Caco-2 (cell line): ENCODE measurements at regions not wholly inside any gene's neighbourhood (a gene's known extent, or its start where the extent isn't known, plus 50 kb on each side); places are given as distances from the start of the nearest gene placed in this dataset.

Experiments
- BruUV-seq: library from RNA; stranded (reverse); fragments of 400-500 nt; replicated peaks from 2 replicates; lab custom pipeline; 2021; lab: Mats Ljungman, UMichigan
- CTCF ChIA-PET: fragments of 300-600 bp; sonication (Branson Sonifier 250); formaldehyde crosslinking; loops from one replicate; lab custom pipeline; 2022; ENCODE audit warnings: antibody characterized with exemption; lab: Charles Lee
- POLR2A ChIA-PET: fragments of 300-600 bp; sonication (Branson Sonifier 250); formaldehyde crosslinking; loops from one replicate; lab custom pipeline; 2022; ENCODE audit warnings: antibody characterized with exemption; lab: Charles Lee
- DNase-seq, 2 experiments: peaks; one replicate each; pipeline versions ENCODE4 v3.0.0 to v3.0.0-alpha.2; 2020 to 2022
- H3K27me3 ChIP-seq: replicated peaks from 2 replicates; pipeline ENCODE4 v1.6.0; 2011; ENCODE audit warnings: low read length; ENCODE audit not compliant: control insufficient read depth, insufficient read depth
- H3K36me3 ChIP-seq: 2 replicates; pipeline ENCODE4 v1.5.1; 2011; ENCODE audit warnings: low read length; ENCODE audit not compliant: control insufficient read depth, insufficient read depth
- H3K4me1 ChIP-seq: fragments of 250-450 bp; sonication (Bioruptor Pico); 2 replicates; pipeline ENCODE4 v1.5.1; 2020; ENCODE audit warnings: mild to moderate bottlenecking
- H3K4me3 ChIP-seq: 2 replicates; pipeline ENCODE4 v1.5.1; 2011; ENCODE audit warnings: low read depth, mild to moderate bottlenecking, control low read depth, low read length
- H3K9me3 ChIP-seq: fragments of 250-450 bp; sonication (Bioruptor Pico); 2 replicates; pipeline ENCODE4 v1.5.1; 2020; ENCODE audit warnings: mild to moderate bottlenecking, moderate library complexity
- H3K27ac Mint-ChIP-seq: one replicate; pipeline ENCODE4 v1.8.0; 2022; ENCODE audit warnings: mixed read lengths; ENCODE audit not compliant: unreplicated experiment
- H3K27me3 Mint-ChIP-seq: one replicate; pipeline ENCODE4 v1.8.0; 2022; ENCODE audit warnings: mixed read lengths; ENCODE audit not compliant: insufficient read depth, unreplicated experiment
- H3K36me3 Mint-ChIP-seq: one replicate; pipeline ENCODE4 v1.8.0; 2022; ENCODE audit warnings: mild to moderate bottlenecking, mixed read lengths; ENCODE audit not compliant: insufficient read depth, unreplicated experiment
- H3K4me1 Mint-ChIP-seq: one replicate; pipeline ENCODE4 v1.8.0; 2022; ENCODE audit warnings: low read depth, mixed read lengths; ENCODE audit not compliant: unreplicated experiment
- H3K4me3 Mint-ChIP-seq: one replicate; pipeline ENCODE4 v1.8.0; 2022; ENCODE audit warnings: mild to moderate bottlenecking, moderate library complexity, mixed read lengths; ENCODE audit not compliant: unreplicated experiment
- H3K9me3 Mint-ChIP-seq: one replicate; pipeline ENCODE4 v1.8.0; 2022; ENCODE audit warnings: mixed read lengths; ENCODE audit not compliant: unreplicated experiment
- intact Hi-C: fragments of 100-400 bp; cut with micrococcal nuclease; formaldehyde crosslinking; loops from one replicate; pipeline ENCODE4 v1.10.0; 2022; ENCODE audit not compliant: unreplicated experiment
- TF ChIP-seq, protein P1 (sequence below), 2 experiments: fragments of 200-600 bp in 1 of 2; IDR thresholded peaks; 1 replicate in 1 of 2; 2 replicates in 1 of 2; pipeline versions ENCODE4 v1.5.1 to v1.8.0; 2011 to 2022; ENCODE audit warnings: antibody characterized with exemption in 1 of 2, control low read depth in 1 of 2, inconsistent platforms in 1 of 2, low read depth in 1 of 2, low read length in 1 of 2, mild to moderate bottlenecking in 1 of 2, moderate library complexity in 1 of 2; ENCODE audit not compliant: insufficient read depth in 1 of 2, severe bottlenecking in 1 of 2, unreplicated experiment in 1 of 2

DNA sequence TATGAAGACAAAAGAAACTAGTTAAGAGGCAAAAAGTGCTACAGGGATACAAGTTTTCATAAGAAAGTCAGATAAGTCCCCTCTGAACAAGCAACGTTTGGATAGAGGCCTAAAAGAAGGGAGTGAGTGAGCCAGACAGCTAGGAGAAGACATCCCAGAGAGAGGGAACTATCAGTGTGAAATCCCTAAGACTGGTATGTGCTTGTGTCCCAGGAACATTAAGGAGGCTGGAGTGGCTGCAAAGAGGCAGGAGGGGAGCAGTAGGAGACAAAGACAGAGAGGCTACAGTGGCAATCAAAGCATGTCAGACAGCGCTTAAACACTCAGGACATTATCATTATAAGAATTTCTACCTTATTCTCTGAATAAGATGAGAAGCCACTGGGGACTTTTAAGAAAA is 139.1 kb upstream of the STK32A start:
- Mint-ChIP-seq H3K4me1 (peaks cover 28% of the 10 kb centered on the region), H3K9me3 (no peaks in the 10 kb centered on the region), H3K36me3 (peaks cover 5% of the 10 kb centered on the region), H3K27me3 (no peaks in the 10 kb centered on the region), H3K4me3 (no peak overlapping the region), H3K27ac (no peak overlapping the region)
- Histone ChIP-seq H3K9me3 (no peaks in the 10 kb centered on the region), H3K4me3 (no peak overlapping the region), H3K4me1 (peaks cover 28% of the 10 kb centered on the region), H3K36me3 (no peaks in the 10 kb centered on the region), H3K27me3 (no peaks in the 10 kb centered on the region)
- CTCF ChIA-PET, result no interaction called here
- POLR2A ChIA-PET, result no interaction called here
- intact Hi-C loops, result no loop called here
- no peak for DNase-seq
- BruUV-seq, result no TSS peak
- TF ChIP-seq, protein P1, sequence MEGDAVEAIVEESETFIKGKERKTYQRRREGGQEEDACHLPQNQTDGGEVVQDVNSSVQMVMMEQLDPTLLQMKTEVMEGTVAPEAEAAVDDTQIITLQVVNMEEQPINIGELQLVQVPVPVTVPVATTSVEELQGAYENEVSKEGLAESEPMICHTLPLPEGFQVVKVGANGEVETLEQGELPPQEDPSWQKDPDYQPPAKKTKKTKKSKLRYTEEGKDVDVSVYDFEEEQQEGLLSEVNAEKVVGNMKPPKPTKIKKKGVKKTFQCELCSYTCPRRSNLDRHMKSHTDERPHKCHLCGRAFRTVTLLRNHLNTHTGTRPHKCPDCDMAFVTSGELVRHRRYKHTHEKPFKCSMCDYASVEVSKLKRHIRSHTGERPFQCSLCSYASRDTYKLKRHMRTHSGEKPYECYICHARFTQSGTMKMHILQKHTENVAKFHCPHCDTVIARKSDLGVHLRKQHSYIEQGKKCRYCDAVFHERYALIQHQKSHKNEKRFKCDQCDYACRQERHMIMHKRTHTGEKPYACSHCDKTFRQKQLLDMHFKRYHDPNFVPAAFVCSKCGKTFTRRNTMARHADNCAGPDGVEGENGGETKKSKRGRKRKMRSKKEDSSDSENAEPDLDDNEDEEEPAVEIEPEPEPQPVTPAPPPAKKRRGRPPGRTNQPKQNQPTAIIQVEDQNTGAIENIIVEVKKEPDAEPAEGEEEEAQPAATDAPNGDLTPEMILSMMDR (IDR thresholded peaks at IDR 0.05; ENCODE audit: insufficient read depth in 1 of 2, low read depth in 1 of 2, low read length in 1 of 2, severe bottlenecking in 1 of 2, unreplicated experiment in 1 of 2), result no peak

DNA sequence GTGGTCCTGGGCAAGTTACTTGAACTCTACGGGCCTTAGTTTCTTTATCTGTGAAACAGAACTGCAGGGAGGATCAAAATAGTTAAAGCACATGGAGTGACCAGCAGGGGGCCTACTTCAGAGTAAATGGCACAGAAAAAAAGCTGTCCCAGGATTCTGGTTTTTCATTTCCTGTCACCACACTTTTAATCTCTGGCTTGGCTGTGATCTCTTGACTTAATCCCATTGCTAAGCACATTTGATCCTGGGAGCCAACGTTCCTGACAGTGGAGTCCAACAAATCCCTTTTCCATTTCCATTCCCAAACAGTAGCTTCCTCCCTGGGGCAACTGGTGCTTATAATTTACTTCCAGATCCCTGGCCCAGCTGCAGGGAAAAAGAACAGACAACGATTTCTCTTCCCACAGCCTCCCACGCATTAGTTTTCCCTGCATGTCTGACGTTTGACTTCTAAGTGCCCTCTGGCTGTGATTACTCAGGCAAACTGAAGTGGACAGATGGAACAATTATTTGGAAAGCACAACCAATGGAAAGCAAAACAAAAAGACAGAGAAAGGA is 136.5 kb upstream of the STK32A start:
- ChIA-PET CTCF (interaction anchor here (0.6 to 1.7 kb wide), 3 partner anchors 61 to 560 kb away, joined by 3 to 20 read pairs (median 3); no protein-coding TSS in a partner anchor), POLR2A (no interaction called here)
- intact Hi-C loops, result loop anchor here (1.0 kb wide), 2 partner anchors 69 to 89 kb away; no protein-coding TSS in a partner anchor
- Mint-ChIP-seq H3K27me3 (no peaks in the 10 kb centered on the region), H3K9me3 (no peaks in the 10 kb centered on the region), H3K36me3 (peaks cover 1% of the 10 kb centered on the region), H3K4me3 (no peak overlapping the region), H3K4me1 (peaks cover 24% of the 10 kb centered on the region), H3K27ac (no peak overlapping the region)
- H3K4me3 ChIP-seq, result no peak overlapping the region
- DNase-seq, result peak in 1 of 2 experiments; percentile 36
- H3K9me3 ChIP-seq, result no peaks in the 10 kb centered on the region
- H3K4me1 ChIP-seq, result peaks cover 13% of the 10 kb centered on the region
- no peaks in the 10 kb centered on the region for H3K36me3 ChIP-seq
- BruUV-seq, result no TSS peak
- H3K27me3 ChIP-seq, result no peaks in the 10 kb centered on the region
- TF ChIP-seq, protein P1 (IDR thresholded peaks at IDR 0.05; ENCODE audit: insufficient read depth in 1 of 2, low read depth in 1 of 2, low read length in 1 of 2, severe bottlenecking in 1 of 2, unreplicated experiment in 1 of 2), result peak; percentile 46 to 56

DNA sequence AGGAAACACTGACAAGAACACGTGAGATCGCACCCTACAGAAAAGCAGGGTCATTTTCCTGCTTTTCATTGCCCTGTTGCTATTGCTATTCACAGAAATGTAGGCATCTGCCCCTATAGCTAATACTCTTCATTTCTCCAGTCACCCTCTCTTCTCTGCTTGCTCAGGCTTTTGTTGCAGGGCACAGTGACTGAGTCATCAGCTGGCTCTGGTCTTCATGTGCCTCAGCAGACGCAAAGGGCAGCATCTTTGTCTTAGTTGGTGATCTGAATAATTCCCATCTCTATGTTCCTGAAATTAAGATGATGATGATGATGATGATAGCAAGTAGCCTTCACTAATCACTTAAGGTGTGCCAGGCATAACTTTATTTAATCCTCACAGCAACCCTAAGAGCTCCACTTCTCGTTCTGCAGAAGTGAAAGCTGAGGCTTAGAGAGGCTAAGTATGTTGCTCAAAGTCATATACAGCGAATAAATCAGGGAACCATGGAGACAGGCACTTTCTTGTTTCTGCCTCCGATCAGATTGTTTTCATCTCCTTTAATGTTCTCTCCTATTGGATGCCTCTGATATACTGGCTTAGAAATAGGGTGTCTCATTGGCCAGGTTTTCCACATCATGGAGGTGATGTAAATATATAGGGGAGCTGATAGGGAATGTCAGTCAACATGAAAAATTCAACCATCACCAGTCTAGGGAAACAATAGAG is 133.0 kb upstream of the STK32A start:
- peaks cover 4% of the 10 kb centered on the region; the same call in 1 of the 2 replicates for H3K4me1 ChIP-seq

More for the DNA sequence above, 133.0 kb upstream of the STK32A start:
- Mint-ChIP-seq H3K36me3 (no peaks in the 10 kb centered on the region), H3K4me1 (peaks cover 6% of the 10 kb centered on the region), H3K27me3 (no peaks in the 10 kb centered on the region), H3K4me3 (no peak overlapping the region), H3K9me3 (no peaks in the 10 kb centered on the region), H3K27ac (no peak overlapping the region)
- H3K27me3 ChIP-seq, result no peaks in the 10 kb centered on the region
- POLR2A ChIA-PET, result no interaction called here
- H3K36me3 ChIP-seq, result no peaks in the 10 kb centered on the region
- H3K4me3 ChIP-seq, result no peak overlapping the region
- no peak for DNase-seq
- CTCF ChIA-PET, result no interaction called here
- no peaks in the 10 kb centered on the region for H3K9me3 ChIP-seq
- TF ChIP-seq, protein P1 (IDR thresholded peaks at IDR 0.05; ENCODE audit: insufficient read depth in 1 of 2, low read depth in 1 of 2, low read length in 1 of 2, severe bottlenecking in 1 of 2, unreplicated experiment in 1 of 2), result no peak
- intact Hi-C loops, result no loop called here
- BruUV-seq, result no TSS peak
